Keratinocyte (primary cell): ENCODE measurements at regions not wholly inside any gene's neighbourhood (a gene's known extent, or its start where the extent isn't known, plus 50 kb on each side); places are given as distances from the start of the nearest gene placed in this dataset.

Source experiments
- DNase-seq: peaks from one replicate; pipeline ENCODE4 v3.0.0-alpha.2; 2011; ENCODE audit warnings: low read depth, missing footprints, low spot score
- FAIRE-seq: peaks from 2 replicates; lab custom pipeline; 2011; peaks lifted over from hg19 to GRCh38; lab: Jason Lieb, UNC
- H2AFZ ChIP-seq: 2 replicates; pipeline ENCODE4 v1.6.0; 2012; ENCODE audit warnings: low read length, control low read depth, inconsistent platforms; ENCODE audit not compliant: control insufficient read depth
- H3K27ac ChIP-seq: 2 replicates; pipeline ENCODE4 v1.5.1; 2011; ENCODE audit warnings: low read length; ENCODE audit not compliant: control insufficient read depth, insufficient read depth
- H3K27me3 ChIP-seq: 3 replicates; pipeline ENCODE4 v1.6.0; 2011; ENCODE audit warnings: low read length; ENCODE audit not compliant: control insufficient read depth, insufficient read depth; ENCODE audit errors: extremely low read depth
- H3K36me3 ChIP-seq, 2 experiments: 2 replicates in 1 of 2; 3 replicates in 1 of 2; pipeline ENCODE4 v1.5.1; 2011; ENCODE audit warnings: low read length in 2 of 2, mild to moderate bottlenecking in 1 of 2; ENCODE audit not compliant: control insufficient read depth in 2 of 2, insufficient read depth in 2 of 2; ENCODE audit errors: extremely low read depth in 1 of 2
- H3K4me1 ChIP-seq: 3 replicates; pipeline ENCODE4 v1.5.1; 2011; ENCODE audit warnings: low read length; ENCODE audit not compliant: control insufficient read depth, insufficient read depth; ENCODE audit errors: extremely low read depth
- H3K4me2 ChIP-seq: 3 replicates; pipeline ENCODE4 v1.6.0; 2011; ENCODE audit warnings: low read depth, low read length; ENCODE audit not compliant: control insufficient read depth, insufficient read depth; ENCODE audit errors: extremely low read depth
- H3K4me3 ChIP-seq, 3 experiments: fragments of 200-600 bp in 1 of 3; sonication (generic) in 1 of 3; 2 replicates in 2 of 3; 3 replicates in 1 of 3; pipeline ENCODE4 v1.5.1; 2011 to 2016; ENCODE audit warnings: low read length in 3 of 3, mild to moderate bottlenecking in 3 of 3, control low read depth in 2 of 3, inconsistent platforms in 1 of 3, low read depth in 1 of 3, mixed read lengths in 1 of 3, mixed run types in 1 of 3, moderate library complexity in 1 of 3; ENCODE audit not compliant: control insufficient read depth in 2 of 3, insufficient read depth in 2 of 3; ENCODE audit errors: extremely low read depth in 1 of 3
- H3K79me2 ChIP-seq: 2 replicates; pipeline ENCODE4 v1.6.0; 2012; ENCODE audit warnings: low read length; ENCODE audit not compliant: control insufficient read depth, insufficient read depth
- H3K9ac ChIP-seq: 3 replicates; pipeline ENCODE4 v1.6.0; 2011; ENCODE audit warnings: low read length; ENCODE audit not compliant: control insufficient read depth, insufficient read depth; ENCODE audit errors: extremely low read depth
- H3K9me1 ChIP-seq: 3 replicates; pipeline ENCODE4 v1.6.0; 2011; ENCODE audit warnings: low read length; ENCODE audit not compliant: control insufficient read depth, insufficient read depth; ENCODE audit errors: extremely low read depth
- H3K9me3 ChIP-seq: 2 replicates; pipeline ENCODE4 v1.5.1; 2012; ENCODE audit warnings: low read depth, low read length; ENCODE audit not compliant: control insufficient read depth
- H4K20me1 ChIP-seq: 3 replicates; pipeline ENCODE4 v1.6.0; 2011; ENCODE audit warnings: low read length; ENCODE audit not compliant: control insufficient read depth, insufficient read depth; ENCODE audit errors: extremely low read depth
- EZH2 ChIP-seq: IDR thresholded peaks from one replicate; pipeline ENCODE4 v1.6.1; 2012; ENCODE audit warnings: inconsistent platforms, mild to moderate bottlenecking, low read length, moderate library complexity
- dilution Hi-C: fragments of 300-500 bp; cut with MboI; formaldehyde crosslinking; loops from one replicate; pipeline ENCODE4 v1.7.0; 2020; ENCODE audit warnings: low sequenced_read_pairs; ENCODE audit not compliant: extremely low pct_ligation_motif_present
- TF ChIP-seq, protein P1 (sequence below), 3 experiments: IDR thresholded peaks in 1 of 3; conservative IDR thresholded peaks in 1 of 3; optimal IDR thresholded peaks in 1 of 3; 2 replicates in 2 of 3; 3 replicates in 1 of 3; pipeline versions ENCODE3 to v1.5.1; 2011; ENCODE audit warnings: low read length in 3 of 3, mild to moderate bottlenecking in 3 of 3, moderate library complexity in 2 of 3, control low read depth in 1 of 3, inconsistent platforms in 1 of 3; ENCODE audit not compliant: insufficient read depth in 2 of 3; ENCODE audit errors: extremely low read depth in 1 of 3

DNA sequence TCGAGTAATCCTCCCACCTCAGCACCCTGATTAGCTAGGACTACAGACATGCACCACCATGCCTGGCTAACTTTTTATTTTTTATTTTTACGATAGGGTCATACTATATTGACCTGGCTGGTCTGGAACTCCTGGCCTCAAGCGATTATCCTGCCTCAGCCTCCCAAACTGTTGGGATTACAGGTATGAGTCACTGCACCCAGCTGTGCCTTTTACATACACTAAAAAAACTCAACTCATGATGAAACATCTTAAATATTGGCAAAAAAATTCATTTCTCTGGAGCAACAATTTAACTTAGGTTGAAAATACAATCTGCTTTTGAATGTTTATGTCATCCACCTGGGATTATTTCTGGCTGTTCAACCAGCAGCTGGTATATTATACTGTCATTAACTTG lies 598.3 kb upstream of the ZP4 start:
- Histone ChIP-seq H3K79me2 (peaks cover 2% of the 10 kb centered on the region), H3K36me3 (no peaks in the 10 kb centered on the region), H3K27me3 (no peaks in the 10 kb centered on the region), H3K9me1 (no peaks in the 10 kb centered on the region), H3K4me3 (no peak overlapping the region), H3K27ac (no peak overlapping the region), H3K9me3 (no peaks in the 10 kb centered on the region), H3K4me1 (no peaks in the 10 kb centered on the region), H4K20me1 (no peaks in the 10 kb centered on the region), H3K4me2 (no peak overlapping the region), H2AFZ (no peak overlapping the region), H3K9ac (no peak overlapping the region)
- dilution Hi-C loops: no loop called here
- TF ChIP-seq, protein P1, sequence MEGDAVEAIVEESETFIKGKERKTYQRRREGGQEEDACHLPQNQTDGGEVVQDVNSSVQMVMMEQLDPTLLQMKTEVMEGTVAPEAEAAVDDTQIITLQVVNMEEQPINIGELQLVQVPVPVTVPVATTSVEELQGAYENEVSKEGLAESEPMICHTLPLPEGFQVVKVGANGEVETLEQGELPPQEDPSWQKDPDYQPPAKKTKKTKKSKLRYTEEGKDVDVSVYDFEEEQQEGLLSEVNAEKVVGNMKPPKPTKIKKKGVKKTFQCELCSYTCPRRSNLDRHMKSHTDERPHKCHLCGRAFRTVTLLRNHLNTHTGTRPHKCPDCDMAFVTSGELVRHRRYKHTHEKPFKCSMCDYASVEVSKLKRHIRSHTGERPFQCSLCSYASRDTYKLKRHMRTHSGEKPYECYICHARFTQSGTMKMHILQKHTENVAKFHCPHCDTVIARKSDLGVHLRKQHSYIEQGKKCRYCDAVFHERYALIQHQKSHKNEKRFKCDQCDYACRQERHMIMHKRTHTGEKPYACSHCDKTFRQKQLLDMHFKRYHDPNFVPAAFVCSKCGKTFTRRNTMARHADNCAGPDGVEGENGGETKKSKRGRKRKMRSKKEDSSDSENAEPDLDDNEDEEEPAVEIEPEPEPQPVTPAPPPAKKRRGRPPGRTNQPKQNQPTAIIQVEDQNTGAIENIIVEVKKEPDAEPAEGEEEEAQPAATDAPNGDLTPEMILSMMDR (optimal IDR thresholded peaks at IDR 0.05 in 1 of 3, IDR thresholded peaks at IDR 0.05 in 1 of 3, conservative IDR thresholded peaks at IDR 0.05 in 1 of 3; ENCODE audit: extremely low read depth in 1 of 3, insufficient read depth in 2 of 3, low read length in 3 of 3): no peak
- FAIRE-seq (no peak), DNase-seq (no peak)

DNA sequence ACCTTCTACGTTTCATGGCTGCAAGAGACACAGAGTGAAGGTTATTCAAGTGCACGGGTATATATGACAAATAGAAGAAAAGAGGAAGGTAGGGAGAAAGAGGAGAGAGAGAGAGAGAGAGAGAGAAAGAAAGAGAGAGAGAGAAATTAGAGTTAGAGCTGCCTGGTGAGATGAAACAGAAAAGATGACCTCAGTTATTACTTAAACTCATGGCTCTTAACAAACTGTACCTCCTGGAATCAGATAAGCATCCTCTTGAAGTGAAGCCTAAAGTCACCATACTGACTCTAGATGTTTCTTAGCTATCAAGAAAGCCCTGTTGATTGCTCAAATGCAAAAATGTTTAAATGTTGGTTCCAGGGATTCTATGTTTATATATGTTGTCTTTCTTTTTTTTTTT lies 597.7 kb upstream of the ZP4 start:
- Histone ChIP-seq H3K4me1 (no peaks in the 10 kb centered on the region), H3K36me3 (no peaks in the 10 kb centered on the region), H3K4me2 (no peak overlapping the region), H3K27ac (no peak overlapping the region), H3K9me1 (no peaks in the 10 kb centered on the region), H3K9ac (no peak overlapping the region), H3K4me3 (no peak overlapping the region), H3K9me3 (no peaks in the 10 kb centered on the region), H4K20me1 (no peaks in the 10 kb centered on the region), H2AFZ (no peak overlapping the region), H3K27me3 (no peaks in the 10 kb centered on the region), H3K79me2 (peaks cover 2% of the 10 kb centered on the region)
- dilution Hi-C loops: no loop called here
- TF ChIP-seq, protein P1 (optimal IDR thresholded peaks at IDR 0.05 in 1 of 3, IDR thresholded peaks at IDR 0.05 in 1 of 3, conservative IDR thresholded peaks at IDR 0.05 in 1 of 3; ENCODE audit: extremely low read depth in 1 of 3, insufficient read depth in 2 of 3, low read length in 3 of 3): no peak
- TF ChIP-seq EZH2: no peak
- FAIRE-seq (no peak), DNase-seq (no peak)
